Stimulated activated naive B cell treated with anti-CD40 and anti-IgM and Interleukin-4, amounts not matched to agents 10 μg/mL and 1 μg/mL and 100 μg/mL, for 72 hours (primary cell): ENCODE measurements at regions not wholly inside any gene's neighbourhood (a gene's known extent, or its start where the extent isn't known, plus 50 kb on each side); places are given as distances from the start of the nearest gene placed in this dataset.

Experiments used
- ATAC-seq, 2 donors: fragments of 150-1000 bp; cut with Tn5 transposase; replicated peaks; 2 replicates each; pipeline ENCODE4 v1.10.0; 2021; ENCODE audit warnings: moderate library complexity in 1 of 2
- DNase-seq: peaks from one replicate; pipeline ENCODE4 v3.0.0; 2021
- H3K27ac Mint-ChIP-seq: one replicate; pipeline ENCODE4 v1.8.0; 2022; ENCODE audit warnings: mild to moderate bottlenecking, mixed read lengths
- H3K27me3 Mint-ChIP-seq, 2 donors: one replicate each; pipeline ENCODE4 v1.8.0; 2022; ENCODE audit warnings: mixed read lengths in 2 of 2
- H3K36me3 Mint-ChIP-seq, 2 donors: one replicate each; pipeline ENCODE4 v1.8.0; 2022; ENCODE audit warnings: mixed read lengths in 2 of 2, mild to moderate bottlenecking in 1 of 2
- H3K4me1 Mint-ChIP-seq, 2 donors: one replicate each; pipeline ENCODE4 v1.8.0; 2022; ENCODE audit warnings: mixed read lengths in 2 of 2, mild to moderate bottlenecking in 1 of 2
- H3K4me3 Mint-ChIP-seq, 2 donors: one replicate each; pipeline ENCODE4 v1.8.0; 2022; ENCODE audit warnings: mild to moderate bottlenecking in 2 of 2, mixed read lengths in 2 of 2, moderate library complexity in 1 of 2
- H3K9me3 Mint-ChIP-seq, 2 donors: one replicate each; pipeline ENCODE4 v1.8.0; 2022; ENCODE audit warnings: mixed read lengths in 2 of 2, mild to moderate bottlenecking in 1 of 2

DNA sequence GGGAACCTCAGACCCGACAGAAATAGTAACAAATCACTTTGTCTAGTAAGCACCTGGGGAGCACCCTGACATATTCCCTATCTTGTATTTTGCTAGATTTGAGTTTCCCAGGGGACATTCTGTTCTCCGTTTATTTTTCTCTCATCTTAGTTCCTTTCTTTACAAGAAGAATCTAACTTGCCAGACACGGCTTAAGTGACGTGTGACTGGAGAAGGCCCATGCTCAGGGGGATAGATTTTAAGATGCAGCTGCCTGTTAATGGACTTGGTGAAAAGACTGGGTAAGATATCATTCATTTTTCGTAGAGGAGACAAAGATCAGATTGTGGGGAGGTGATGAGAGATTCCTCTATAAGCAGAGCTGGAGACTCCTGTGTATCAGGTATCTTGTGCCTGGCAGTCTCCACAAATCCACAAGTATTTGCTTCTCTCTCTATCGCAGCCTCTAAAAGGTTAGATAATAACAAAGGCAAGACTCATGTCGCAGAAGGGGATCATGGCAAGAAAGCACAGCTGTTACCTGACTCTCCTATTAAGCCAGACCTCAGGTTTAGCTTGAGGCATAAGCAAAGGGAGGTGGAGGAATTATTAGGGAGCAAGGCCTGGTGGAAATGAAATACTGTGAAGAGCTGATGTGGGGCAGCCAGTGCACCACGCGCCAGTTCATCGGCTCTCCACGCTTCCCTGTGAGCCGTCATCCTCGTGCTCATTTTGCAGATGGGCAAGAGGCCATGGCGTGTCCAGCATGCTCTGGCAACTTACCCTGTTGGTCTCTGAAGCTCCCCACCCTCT is 347.2 kb upstream of the TNP1 start:
- DNase-seq (no peak), ATAC-seq (no peak)
- Mint-ChIP-seq H3K27me3 (peaks cover 67 to 72% of the 10 kb centered on the region in 2 donors), H3K27ac (no peak overlapping the region), H3K4me3 (no peak overlapping the region), H3K4me1 (no peaks in the 10 kb centered on the region), H3K9me3 (peaks cover 11 to 13% of the 10 kb centered on the region in 2 donors), H3K36me3 (peaks cover 0 to 4% of the 10 kb centered on the region in 2 donors)

GRCh38 chr2:217206016-217206725 is 346.3 kb upstream of the TNP1 start:
- DNase-seq (no peak), ATAC-seq (no peak)
- H3K27ac Mint-ChIP-seq: no peak overlapping the region
- no peaks in the 10 kb centered on the region for H3K4me1 Mint-ChIP-seq
- no peak overlapping the region for H3K4me3 Mint-ChIP-seq
- H3K27me3 Mint-ChIP-seq: peaks cover 68 to 70% of the 10 kb centered on the region in 2 donors
- peaks cover 0 to 4% of the 10 kb centered on the region in 2 donors for H3K36me3 Mint-ChIP-seq
- peaks cover 11 to 13% of the 10 kb centered on the region in 2 donors for H3K9me3 Mint-ChIP-seq

GRCh38 chr2:217204358-217204757 is 344.5 kb upstream of the TNP1 start:
- peaks cover 0 to 3% of the 10 kb centered on the region in 2 donors for H3K36me3 Mint-ChIP-seq
- H3K27me3 Mint-ChIP-seq: peaks cover 63% of the 10 kb centered on the region in 2 donors
- DNase-seq (no peak), ATAC-seq (no peak)
- H3K4me1 Mint-ChIP-seq: no peaks in the 10 kb centered on the region
- no peak overlapping the region for H3K27ac Mint-ChIP-seq
- no peak overlapping the region for H3K4me3 Mint-ChIP-seq
- H3K9me3 Mint-ChIP-seq: peaks cover 11 to 14% of the 10 kb centered on the region in 2 donors

- DNase-seq (no peak), ATAC-seq (no peak)
- H3K9me3 Mint-ChIP-seq: peaks cover 11 to 14% of the 10 kb centered on the region in 2 donors
- peaks cover 0 to 3% of the 10 kb centered on the region in 2 donors for H3K36me3 Mint-ChIP-seq
- H3K27ac Mint-ChIP-seq: no peak overlapping the region
- H3K4me1 Mint-ChIP-seq: no peaks in the 10 kb centered on the region
- H3K27me3 Mint-ChIP-seq: peaks cover 60 to 63% of the 10 kb centered on the region in 2 donors
- H3K4me3 Mint-ChIP-seq: no peak overlapping the region
Measured at GRCh38 chr2:217203086-217203485, 343.2 kb upstream of the TNP1 start.

- peaks cover 16 to 17% of the 10 kb centered on the region in 2 donors for H3K9me3 Mint-ChIP-seq
- DNase-seq (no peak), ATAC-seq (no peak)
- H3K36me3 Mint-ChIP-seq: peaks cover 0 to 3% of the 10 kb centered on the region in 2 donors
- no peaks in the 10 kb centered on the region for H3K4me1 Mint-ChIP-seq
- no peak overlapping the region for H3K4me3 Mint-ChIP-seq
- peaks cover 42 to 55% of the 10 kb centered on the region in 2 donors for H3K27me3 Mint-ChIP-seq
- H3K27ac Mint-ChIP-seq: no peak overlapping the region
Measured at GRCh38 chr2:217199255-217199630, 339.4 kb upstream of the TNP1 start.

DNA sequence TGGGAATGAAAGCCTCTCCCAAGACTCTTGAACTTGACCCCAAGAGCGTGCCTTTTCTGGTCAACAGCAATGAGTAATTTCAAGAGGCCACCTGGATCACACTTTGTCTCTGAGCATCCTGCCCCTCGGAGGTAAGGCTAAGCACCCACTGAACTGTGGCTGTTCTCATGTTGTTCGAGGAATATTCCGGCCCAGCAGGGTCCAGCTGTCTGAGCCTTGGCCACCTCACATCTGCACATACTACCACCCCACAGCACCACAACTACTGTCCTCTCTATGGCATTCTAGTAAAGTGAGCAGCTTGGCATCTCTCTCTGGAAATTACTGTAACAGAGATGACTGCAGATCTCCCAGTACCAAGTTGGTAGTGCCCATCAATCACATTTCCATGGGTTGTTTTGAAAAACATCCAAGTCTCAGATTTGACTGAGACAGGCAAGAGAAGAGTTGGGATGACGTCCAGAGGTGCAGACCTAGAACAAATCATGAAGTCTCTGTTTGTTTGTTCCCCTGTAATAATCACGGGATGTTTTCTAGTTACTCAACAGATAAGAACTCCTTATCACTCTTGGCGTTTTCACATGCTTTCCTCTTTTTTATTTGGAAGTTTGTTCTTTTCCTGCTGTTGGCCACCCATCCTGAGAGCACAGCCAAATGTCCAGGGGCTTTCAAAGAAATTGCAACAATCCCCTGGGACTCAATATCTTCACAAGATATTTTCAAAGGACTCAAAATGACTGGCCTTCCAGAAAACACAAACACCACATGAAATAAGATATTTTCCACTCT is 336.0 kb upstream of the TNP1 start:
- Mint-ChIP-seq H3K27me3 (peaks cover 44 to 59% of the 10 kb centered on the region in 2 donors), H3K4me3 (no peak overlapping the region), H3K27ac (no peak overlapping the region), H3K9me3 (peaks cover 5 to 7% of the 10 kb centered on the region in 2 donors), H3K36me3 (no peaks in the 10 kb centered on the region), H3K4me1 (no peaks in the 10 kb centered on the region)
- ATAC-seq: no peak
- no peak for DNase-seq

GRCh38 chr2:217195016-217195415 is 335.2 kb upstream of the TNP1 start:
- no peak overlapping the region for H3K27ac Mint-ChIP-seq
- no peaks in the 10 kb centered on the region for H3K4me1 Mint-ChIP-seq
- H3K4me3 Mint-ChIP-seq: no peak overlapping the region
- peaks cover 5% of the 10 kb centered on the region in 2 donors for H3K9me3 Mint-ChIP-seq
- H3K36me3 Mint-ChIP-seq: no peaks in the 10 kb centered on the region
- H3K27me3 Mint-ChIP-seq: peaks cover 40 to 59% of the 10 kb centered on the region in 2 donors
- ATAC-seq: no peak
- DNase-seq: no peak

GRCh38 chr2:217193431-217194340 is 333.8 kb upstream of the TNP1 start:
- Mint-ChIP-seq H3K36me3 (no peaks in the 10 kb centered on the region), H3K9me3 (peaks cover 5% of the 10 kb centered on the region in 2 donors), H3K4me3 (no peak overlapping the region), H3K27ac (no peak overlapping the region), H3K27me3 (peaks cover 32 to 46% of the 10 kb centered on the region in 2 donors), H3K4me1 (no peaks in the 10 kb centered on the region)
- ATAC-seq (no peak), DNase-seq (no peak)

DNA sequence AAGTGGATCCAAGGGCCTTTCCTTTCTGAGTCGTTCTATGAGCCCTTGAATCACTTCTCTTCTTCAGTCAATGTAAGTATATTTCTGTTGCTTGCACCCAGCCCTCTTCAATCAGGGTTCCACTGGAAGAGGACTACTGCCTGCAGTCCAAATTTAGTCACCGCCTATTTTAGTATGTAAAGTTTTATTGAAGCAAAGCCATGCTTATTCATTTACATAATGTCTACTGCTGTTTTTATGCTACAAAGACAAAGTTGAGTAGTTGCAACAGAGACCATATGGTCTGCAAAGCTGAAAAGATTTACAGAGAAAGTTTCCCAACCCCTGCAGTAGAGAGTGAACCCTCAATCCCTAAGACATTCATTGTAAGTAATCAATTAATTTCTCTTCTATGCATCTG is 332.5 kb upstream of the TNP1 start:
- H3K4me1 Mint-ChIP-seq: no peaks in the 10 kb centered on the region

GRCh38 chr2:217189747-217190146 is 329.9 kb upstream of the TNP1 start:
- no peaks in the 10 kb centered on the region for H3K4me1 Mint-ChIP-seq
- DNase-seq (no peak), ATAC-seq (no peak)
- no peaks in the 10 kb centered on the region for H3K9me3 Mint-ChIP-seq
- no peak overlapping the region for H3K4me3 Mint-ChIP-seq
- no peaks in the 10 kb centered on the region for H3K36me3 Mint-ChIP-seq
- no peak overlapping the region for H3K27ac Mint-ChIP-seq
- H3K27me3 Mint-ChIP-seq: peaks cover 29 to 54% of the 10 kb centered on the region in 2 donors

More for the DNA sequence above, 332.5 kb upstream of the TNP1 start:
- Mint-ChIP-seq H3K9me3 (peaks cover 5% of the 10 kb centered on the region in 2 donors), H3K4me3 (no peak overlapping the region), H3K36me3 (no peaks in the 10 kb centered on the region), H3K27me3 (peaks cover 39 to 52% of the 10 kb centered on the region in 2 donors), H3K27ac (no peak overlapping the region)
- ATAC-seq (no peak), DNase-seq (no peak)

DNA sequence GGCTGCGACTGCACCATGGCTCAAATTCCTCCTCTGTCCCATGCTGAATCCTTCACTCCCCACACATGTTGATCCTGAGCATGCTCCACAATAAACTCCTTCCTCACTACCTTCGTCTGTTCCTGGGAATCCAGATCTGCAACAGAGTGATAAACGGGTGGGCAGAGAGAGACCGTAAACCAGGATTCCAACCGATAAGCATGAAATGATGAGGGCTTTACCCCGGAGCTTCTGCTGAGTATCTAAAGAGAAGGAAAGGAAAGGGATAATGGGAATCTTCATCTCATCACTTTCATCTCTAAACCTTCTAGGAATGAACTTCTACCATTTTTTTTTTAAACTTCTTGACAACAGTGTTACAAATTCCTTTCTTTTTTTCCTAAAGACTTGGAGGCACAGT is 329.3 kb upstream of the TNP1 start:
- Mint-ChIP-seq H3K9me3 (no peaks in the 10 kb centered on the region), H3K36me3 (no peaks in the 10 kb centered on the region), H3K4me3 (no peak overlapping the region), H3K4me1 (no peaks in the 10 kb centered on the region), H3K27me3 (peaks cover 27 to 50% of the 10 kb centered on the region in 2 donors), H3K27ac (no peak overlapping the region)
- ATAC-seq: no peak
- DNase-seq: no peak

DNA sequence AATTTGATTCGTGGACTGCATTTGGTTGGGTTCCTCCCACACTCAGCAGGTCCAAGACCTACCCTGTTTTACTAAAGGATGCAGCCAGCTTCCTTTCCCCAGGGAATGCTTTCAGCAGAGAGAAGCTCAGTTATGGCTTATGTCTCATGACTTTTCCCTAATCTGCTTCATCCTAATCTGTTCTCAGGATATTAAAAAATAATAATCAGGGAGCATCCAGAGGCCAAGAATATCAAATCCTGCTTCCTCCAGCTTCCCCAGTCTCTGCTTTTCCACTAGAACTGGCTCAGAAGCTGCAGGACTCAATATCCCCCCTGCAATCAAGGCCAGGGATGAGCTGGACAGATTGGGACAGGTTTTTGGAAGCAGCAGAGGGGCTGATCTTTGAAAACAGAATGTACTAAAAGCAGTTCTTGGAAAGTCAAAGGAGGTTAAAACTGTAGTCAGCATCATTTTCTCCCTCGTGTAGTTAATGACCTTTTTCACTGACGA is 326.9 kb upstream of the TNP1 start:
- ATAC-seq (no peak), DNase-seq (no peak)
- Mint-ChIP-seq H3K9me3 (no peaks in the 10 kb centered on the region), H3K4me3 (no peak overlapping the region), H3K27me3 (peaks cover 22 to 37% of the 10 kb centered on the region in 2 donors), H3K36me3 (no peaks in the 10 kb centered on the region), H3K4me1 (no peaks in the 10 kb centered on the region), H3K27ac (no peak overlapping the region)

DNA sequence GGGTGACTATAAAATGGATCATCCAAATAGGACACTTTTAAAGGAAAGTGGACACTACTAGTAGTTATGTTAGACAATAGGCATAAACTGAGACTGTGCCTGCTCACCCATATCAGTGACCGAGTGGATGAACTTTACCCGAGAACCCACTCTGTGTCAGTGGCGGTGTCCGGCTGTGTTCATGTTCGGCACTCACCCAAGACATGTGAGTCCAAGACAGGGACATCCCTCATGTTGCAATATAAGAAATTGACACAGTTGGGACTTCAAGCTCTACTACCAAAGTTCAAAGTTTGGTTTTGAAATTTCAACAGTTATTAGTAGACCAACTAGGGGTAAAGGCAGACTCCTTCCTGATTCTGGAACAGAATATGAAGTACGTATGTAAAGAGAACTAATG is 326.3 kb upstream of the TNP1 start:
- no peak for DNase-seq
- no peak overlapping the region for H3K4me3 Mint-ChIP-seq
- no peak for ATAC-seq
- no peaks in the 10 kb centered on the region for H3K36me3 Mint-ChIP-seq
- no peaks in the 10 kb centered on the region for H3K9me3 Mint-ChIP-seq
- no peaks in the 10 kb centered on the region for H3K4me1 Mint-ChIP-seq
- H3K27me3 Mint-ChIP-seq: peaks cover 23 to 32% of the 10 kb centered on the region in 2 donors
- no peak overlapping the region for H3K27ac Mint-ChIP-seq
